ENCODE measurements at regions not wholly inside any gene's neighbourhood (a gene's known extent, or its start where the extent isn't known, plus 50 kb on each side); places are given as distances from the start of the nearest gene placed in this dataset.

DNA sequence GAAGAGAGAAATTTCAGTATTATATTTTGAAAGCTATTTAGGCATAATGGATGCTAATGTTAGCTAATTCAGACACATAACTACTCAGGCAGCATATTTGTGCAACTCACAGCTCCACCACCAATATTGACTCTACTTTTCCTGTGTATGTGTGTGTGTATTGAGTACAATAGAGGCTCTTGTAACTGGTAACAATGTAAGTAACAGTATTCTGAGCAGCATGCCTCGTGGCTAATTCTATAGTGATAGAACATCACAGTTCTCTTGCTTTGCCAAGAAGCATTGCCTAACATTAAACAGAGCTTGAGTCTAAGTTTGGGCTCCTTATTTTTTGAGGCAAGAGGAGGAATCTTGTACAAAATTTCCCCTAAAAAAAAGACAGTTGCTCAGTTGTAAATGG is 98.6 kb upstream of the ARHGEF26 start:
- intact Hi-C loops (cut with micrococcal nuclease) (no loop called here), dilution Hi-C loops (cut with MboI; ENCODE audit: extremely low pct_ligation_motif_present, low sequenced_read_pairs) (no loop called here)
- Histone ChIP-seq H3K4me2 (ENCODE audit: insufficient read depth, low read length) (no peak overlapping the region), H2AFZ (ENCODE audit: low read depth, low read length) (no peak overlapping the region), H3K27ac (ENCODE audit: insufficient read depth, low read depth, low read length) (no peak overlapping the region), H3K9me1 (replicated peaks; ENCODE audit: control insufficient read depth, extremely low read depth, insufficient read depth, low read length) (no peaks in the 10 kb centered on the region), H3K36me3 (ENCODE audit: control insufficient read depth in 2 of 2, extremely low read depth in 1 of 2, insufficient read depth in 2 of 2, low read length in 2 of 2) (no peaks in the 10 kb centered on the region), H3K9ac (replicated peaks; ENCODE audit: extremely low read depth, insufficient read depth, low read length) (no peak overlapping the region), H3K27me3 (ENCODE audit: control insufficient read depth in 2 of 2, insufficient read depth in 2 of 2, low read length in 2 of 2) (peaks cover 2% of the 10 kb centered on the region in 2 experiments), H3K79me2 (ENCODE audit: control insufficient read depth, insufficient read depth, low read length) (no peaks in the 10 kb centered on the region), H3K4me3 (replicated peaks in 1 of 3; ENCODE audit: insufficient read depth in 1 of 3, low read depth in 1 of 3, low read length in 3 of 3) (no peak overlapping the region), H3K9me3 (replicated peaks; ENCODE audit: control insufficient read depth, insufficient read depth, low read length) (no peaks in the 10 kb centered on the region), H3K4me1 (ENCODE audit: control insufficient read depth, extremely low read depth, insufficient read depth, low read length) (no peaks in the 10 kb centered on the region), H4K20me1 (replicated peaks; ENCODE audit: control insufficient read depth, extremely low read depth, insufficient read depth, low read length) (no peaks in the 10 kb centered on the region)
- CTCF ChIA-PET, result no interaction called here
- DNase-seq (ENCODE audit: low read depth, low spot score) (no peak), FAIRE-seq (no peak)
- no TSS peak for BruUV-seq (replicated peaks)
- TF ChIP-seq JUN (IDR thresholded peaks at IDR 0.05; ENCODE audit: borderline replicate concordance, insufficient read depth, insufficient read length, low read depth), result no peak
- TF ChIP-seq EZH2 (IDR thresholded peaks at IDR 0.05; ENCODE audit: borderline replicate concordance, low read depth, low read length, severe bottlenecking), result no peak
- TF ChIP-seq POLR2AphosphoS5 (IDR thresholded peaks at IDR 0.05; ENCODE audit: insufficient read depth, low read depth, low read length), result no peak
- TF ChIP-seq, protein P1, sequence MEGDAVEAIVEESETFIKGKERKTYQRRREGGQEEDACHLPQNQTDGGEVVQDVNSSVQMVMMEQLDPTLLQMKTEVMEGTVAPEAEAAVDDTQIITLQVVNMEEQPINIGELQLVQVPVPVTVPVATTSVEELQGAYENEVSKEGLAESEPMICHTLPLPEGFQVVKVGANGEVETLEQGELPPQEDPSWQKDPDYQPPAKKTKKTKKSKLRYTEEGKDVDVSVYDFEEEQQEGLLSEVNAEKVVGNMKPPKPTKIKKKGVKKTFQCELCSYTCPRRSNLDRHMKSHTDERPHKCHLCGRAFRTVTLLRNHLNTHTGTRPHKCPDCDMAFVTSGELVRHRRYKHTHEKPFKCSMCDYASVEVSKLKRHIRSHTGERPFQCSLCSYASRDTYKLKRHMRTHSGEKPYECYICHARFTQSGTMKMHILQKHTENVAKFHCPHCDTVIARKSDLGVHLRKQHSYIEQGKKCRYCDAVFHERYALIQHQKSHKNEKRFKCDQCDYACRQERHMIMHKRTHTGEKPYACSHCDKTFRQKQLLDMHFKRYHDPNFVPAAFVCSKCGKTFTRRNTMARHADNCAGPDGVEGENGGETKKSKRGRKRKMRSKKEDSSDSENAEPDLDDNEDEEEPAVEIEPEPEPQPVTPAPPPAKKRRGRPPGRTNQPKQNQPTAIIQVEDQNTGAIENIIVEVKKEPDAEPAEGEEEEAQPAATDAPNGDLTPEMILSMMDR (IDR thresholded peaks at IDR 0.05; ENCODE audit: extremely low read depth in 1 of 2, insufficient read depth in 1 of 2, low read depth in 1 of 2, low read length in 2 of 2), result no peak
- POLR2A ChIA-PET, result no interaction called here

DNA sequence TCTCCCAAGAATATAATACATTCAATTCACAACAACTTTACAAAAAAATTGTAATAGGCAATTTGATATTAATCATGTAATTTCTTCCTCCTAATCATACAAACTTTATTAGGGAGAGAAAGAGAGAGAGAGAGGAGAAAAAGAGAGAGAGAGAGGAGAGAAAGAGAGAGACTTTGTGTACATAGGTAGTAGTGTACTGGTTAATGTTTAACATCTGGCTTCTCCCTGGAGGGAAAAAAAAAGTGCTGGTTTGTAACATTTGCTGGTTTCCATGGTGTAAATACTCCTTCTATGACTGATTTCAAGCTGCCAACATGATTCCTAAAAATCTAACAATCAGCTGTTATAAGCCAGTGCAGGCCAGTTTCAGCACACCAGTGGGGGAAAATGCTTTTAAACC is 98.0 kb upstream of the ARHGEF26 start:
- no peaks in the 10 kb centered on the region for H3K36me3 ChIP-seq (ENCODE audit: control insufficient read depth in 2 of 2, extremely low read depth in 1 of 2, insufficient read depth in 2 of 2, low read length in 2 of 2)
- no peaks in the 10 kb centered on the region for H3K4me1 ChIP-seq (ENCODE audit: control insufficient read depth, extremely low read depth, insufficient read depth, low read length)
- no peak overlapping the region for H3K4me3 ChIP-seq (replicated peaks in 1 of 3; ENCODE audit: insufficient read depth in 1 of 3, low read depth in 1 of 3, low read length in 3 of 3)
- POLR2A ChIA-PET, result no interaction called here
- peaks cover 2% of the 10 kb centered on the region in 2 experiments for H3K27me3 ChIP-seq (ENCODE audit: control insufficient read depth in 2 of 2, insufficient read depth in 2 of 2, low read length in 2 of 2)
- no peaks in the 10 kb centered on the region for H3K9me3 ChIP-seq (replicated peaks; ENCODE audit: control insufficient read depth, insufficient read depth, low read length)
- TF ChIP-seq, protein P2, sequence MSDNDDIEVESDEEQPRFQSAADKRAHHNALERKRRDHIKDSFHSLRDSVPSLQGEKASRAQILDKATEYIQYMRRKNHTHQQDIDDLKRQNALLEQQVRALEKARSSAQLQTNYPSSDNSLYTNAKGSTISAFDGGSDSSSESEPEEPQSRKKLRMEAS (IDR thresholded peaks at IDR 0.05; ENCODE audit: insufficient read depth, insufficient read length), result no peak
- TF ChIP-seq, protein P1 (IDR thresholded peaks at IDR 0.05; ENCODE audit: extremely low read depth in 1 of 2, insufficient read depth in 1 of 2, low read depth in 1 of 2, low read length in 2 of 2), result no peak
- TF ChIP-seq FOS (IDR thresholded peaks at IDR 0.05; ENCODE audit: borderline replicate concordance, insufficient read depth, low read length) (no peak), EZH2 (IDR thresholded peaks at IDR 0.05; ENCODE audit: borderline replicate concordance, low read depth, low read length, severe bottlenecking) (no peak), GATA2 (IDR thresholded peaks at IDR 0.05; ENCODE audit: insufficient read depth, insufficient read length, low read depth, low read length) (no peak), JUN (IDR thresholded peaks at IDR 0.05; ENCODE audit: borderline replicate concordance, insufficient read depth, insufficient read length, low read depth) (no peak), POLR2A (IDR thresholded peaks at IDR 0.05; ENCODE audit: low read depth, low read length) (no peak), MYC (IDR thresholded peaks at IDR 0.05; ENCODE audit: low read depth, low read length) (no peak), POLR2AphosphoS5 (IDR thresholded peaks at IDR 0.05; ENCODE audit: insufficient read depth, low read depth, low read length) (no peak)
- no peak overlapping the region for H2AFZ ChIP-seq (ENCODE audit: low read depth, low read length)
- no peaks in the 10 kb centered on the region for H3K9me1 ChIP-seq (replicated peaks; ENCODE audit: control insufficient read depth, extremely low read depth, insufficient read depth, low read length)
- no TSS peak for BruUV-seq (replicated peaks)
- H3K27ac ChIP-seq (ENCODE audit: insufficient read depth, low read depth, low read length), result no peak overlapping the region
- FAIRE-seq (no peak), DNase-seq (ENCODE audit: low read depth, low spot score) (no peak)
- intact Hi-C loops (cut with micrococcal nuclease), result no loop called here
- CTCF ChIA-PET, result no interaction called here
- H3K9ac ChIP-seq (replicated peaks; ENCODE audit: extremely low read depth, insufficient read depth, low read length), result no peak overlapping the region
- H4K20me1 ChIP-seq (replicated peaks; ENCODE audit: control insufficient read depth, extremely low read depth, insufficient read depth, low read length), result no peaks in the 10 kb centered on the region
- dilution Hi-C loops (cut with MboI; ENCODE audit: extremely low pct_ligation_motif_present, low sequenced_read_pairs), result no loop called here
- H3K4me2 ChIP-seq (ENCODE audit: insufficient read depth, low read length), result no peak overlapping the region
- no peaks in the 10 kb centered on the region for H3K79me2 ChIP-seq (ENCODE audit: control insufficient read depth, insufficient read depth, low read length)
